CD14-positive monocyte (primary cell): ENCODE measurements at regions not wholly inside any gene's neighbourhood (a gene's known extent, or its start where the extent isn't known, plus 50 kb on each side); places are given as distances from the start of the nearest gene placed in this dataset.

Source experiments
- DNase-seq, 3 donors: peaks; one replicate each; pipeline ENCODE4 v3.0.0-alpha.2; 2011 to 2022
- H2AFZ ChIP-seq: 2 replicates; pipeline ENCODE4 v1.6.0; 2012; ENCODE audit warnings: mild to moderate bottlenecking, low read depth, low read length, inconsistent platforms; ENCODE audit not compliant: insufficient read depth, poor library complexity, severe bottlenecking
- H3K27ac ChIP-seq, 2 donors: 1 replicate in 1 of 2; 2 replicates in 1 of 2; pipeline ENCODE4 v1.5.1; 2012 to 2013; ENCODE audit warnings: low read length in 2 of 2, control low read depth in 1 of 2, inconsistent platforms in 1 of 2, low read depth in 1 of 2, mild to moderate bottlenecking in 1 of 2
- H3K27me3 ChIP-seq, 2 donors: one replicate each; pipeline versions ENCODE4 v1.6.0 to v1.6.1; 2011 to 2013; ENCODE audit warnings: low read length in 2 of 2; ENCODE audit not compliant: control insufficient read depth in 2 of 2, insufficient read depth in 2 of 2
- H3K36me3 ChIP-seq, 2 donors: replicated peaks in 1 of 2; 1 replicate in 1 of 2; 2 replicates in 1 of 2; pipeline versions ENCODE4 v1.5.1 to v1.6.1; 2012 to 2013; ENCODE audit warnings: low read length in 2 of 2, control low read depth in 1 of 2, inconsistent platforms in 1 of 2, mild to moderate bottlenecking in 1 of 2; ENCODE audit not compliant: insufficient read depth in 2 of 2, control insufficient read depth in 1 of 2
- H3K4me1 ChIP-seq, 2 donors: 1 replicate in 1 of 2; 2 replicates in 1 of 2; pipeline versions ENCODE4 v1.5.1 to v1.6.1; 2012 to 2013; ENCODE audit warnings: low read length in 2 of 2, control low read depth in 1 of 2, inconsistent platforms in 1 of 2, mild to moderate bottlenecking in 1 of 2, moderate library complexity in 1 of 2; ENCODE audit not compliant: insufficient read depth in 2 of 2, control insufficient read depth in 1 of 2
- H3K4me2 ChIP-seq: replicated peaks from 2 replicates; pipeline ENCODE3; 2012; ENCODE audit warnings: low read length, moderate library complexity, mild to moderate bottlenecking; ENCODE audit not compliant: poor library complexity, severe bottlenecking; ENCODE audit errors: extremely low read depth
- H3K4me3 ChIP-seq, 3 experiments: fragments of 200-600 bp in 1 of 3; sonication (generic) in 1 of 3; replicated peaks in 1 of 3; 1 replicate in 2 of 3; 2 replicates in 1 of 3; pipeline ENCODE4 v1.5.1; 2011 to 2013; ENCODE audit warnings: low read length in 3 of 3, mild to moderate bottlenecking in 3 of 3, control low read depth in 2 of 3, low read depth in 2 of 3, inconsistent platforms in 1 of 3, moderate library complexity in 1 of 3
- H3K79me2 ChIP-seq: 2 replicates; pipeline ENCODE4 v1.6.0; 2012; ENCODE audit warnings: mild to moderate bottlenecking, control low read depth, inconsistent platforms, low read length, moderate library complexity; ENCODE audit not compliant: insufficient read depth
- H3K9ac ChIP-seq: 2 replicates; pipeline ENCODE4 v1.6.0; 2017; ENCODE audit warnings: low read length, mild to moderate bottlenecking; ENCODE audit not compliant: insufficient read depth, poor library complexity, severe bottlenecking
- H3K9me3 ChIP-seq, 2 donors: replicated peaks in 1 of 2; 1 replicate in 1 of 2; 2 replicates in 1 of 2; pipeline versions ENCODE4 v1.5.1 to v1.6.1; 2012 to 2013; ENCODE audit warnings: low read length in 2 of 2, control low read depth in 1 of 2; ENCODE audit not compliant: control insufficient read depth in 1 of 2, insufficient read depth in 1 of 2
- H4K20me1 ChIP-seq: 2 replicates; pipeline ENCODE4 v1.6.0; 2012; ENCODE audit warnings: mild to moderate bottlenecking, low read length, control low read depth, moderate library complexity; ENCODE audit not compliant: insufficient read depth
- H3K27ac Mint-ChIP-seq, 7 donors: one replicate each; pipeline ENCODE4 v1.8.0; 2020; ENCODE audit warnings: mild to moderate bottlenecking in 7 of 7, mixed read lengths in 7 of 7, moderate library complexity in 6 of 7, inconsistent platforms in 2 of 7
- H3K27me3 Mint-ChIP-seq, 3 donors: one replicate each; pipeline ENCODE4 v1.8.0; 2021 to 2022; ENCODE audit warnings: low read depth in 3 of 3, mild to moderate bottlenecking in 3 of 3, mixed read lengths in 3 of 3, moderate library complexity in 3 of 3, inconsistent platforms in 1 of 3
- H3K36me3 Mint-ChIP-seq, 2 donors: one replicate each; pipeline ENCODE4 v1.8.0; 2020; ENCODE audit warnings: mixed read lengths in 2 of 2, inconsistent platforms in 1 of 2, mild to moderate bottlenecking in 1 of 2
- H3K4me1 Mint-ChIP-seq: one replicate; pipeline ENCODE4 v1.8.0; 2020; ENCODE audit warnings: mild to moderate bottlenecking, mixed read lengths
- H3K4me3 Mint-ChIP-seq, 2 donors: one replicate each; pipeline ENCODE4 v1.8.0; 2020; ENCODE audit warnings: mild to moderate bottlenecking in 2 of 2, mixed read lengths in 2 of 2, moderate library complexity in 1 of 2
- H3K9me3 Mint-ChIP-seq, 7 donors: one replicate each; pipeline ENCODE4 v1.8.0; 2020 to 2022; ENCODE audit warnings: mixed read lengths in 7 of 7, mild to moderate bottlenecking in 6 of 7, moderate library complexity in 6 of 7, inconsistent platforms in 2 of 7
- whole genome bisulfite sequencing: methylation state at CpG from one replicate; pipeline ENCODE4 v1.1.5; 2013; ENCODE audit warnings: missing lambda C conversion rate; ENCODE audit not compliant: insufficient coverage; 5-methylcytosine and 5-hydroxymethylcytosine counted together
- intact Hi-C, 2 donors: fragments of 100-400 bp; cut with micrococcal nuclease; formaldehyde crosslinking; loops; one replicate each; pipeline versions ENCODE4 v1.15.0 to v1.15.1; 2023
- TF ChIP-seq, protein P1 (sequence below): fragments of 200-600 bp; IDR thresholded peaks from one replicate; pipeline ENCODE4 v1.8.0; 2022; ENCODE audit warnings: antibody characterized with exemption, mild to moderate bottlenecking

DNA sequence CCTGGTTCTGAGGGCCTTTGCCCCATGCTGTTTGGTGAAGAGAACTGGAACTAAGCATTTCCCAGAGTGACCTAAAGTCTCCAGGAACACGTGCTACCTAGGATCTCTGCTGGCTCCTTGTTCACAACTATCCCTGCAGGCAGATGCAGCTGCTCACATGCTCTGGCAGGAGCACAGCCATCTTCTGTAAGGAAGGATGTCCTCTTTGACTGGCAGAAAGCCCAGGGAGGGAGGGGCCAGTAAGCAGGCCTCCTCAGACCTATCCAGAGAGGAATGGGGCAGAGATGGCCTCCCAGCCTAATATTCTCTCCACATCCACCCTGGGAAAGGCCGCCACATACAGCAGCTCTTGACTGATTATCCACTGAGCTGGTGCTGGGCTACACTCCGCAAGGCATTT lies 142.8 kb upstream of the EOLA2 start:
- intact Hi-C loops, result no loop called here
- Histone ChIP-seq H3K27ac (no peak overlapping the region), H3K4me1 (no peaks in the 10 kb centered on the region), H3K4me2 (no peak overlapping the region), H3K9ac (no peak overlapping the region), H3K36me3 (no peaks in the 10 kb centered on the region), H3K27me3 (no peaks in the 10 kb centered on the region), H3K79me2 (no peaks in the 10 kb centered on the region), H3K4me3 (no peak overlapping the region), H2AFZ (no peak overlapping the region), H3K9me3 (no peaks in the 10 kb centered on the region), H4K20me1 (no peaks in the 10 kb centered on the region)
- Mint-ChIP-seq H3K36me3 (no peaks in the 10 kb centered on the region), H3K27ac (no peak overlapping the region), H3K4me3 (no peak overlapping the region), H3K27me3 (peaks cover 0 to 6% (median 0%) of the 10 kb centered on the region in 3 donors), H3K9me3 (peaks cover 0 to 1% (median 0%) of the 10 kb centered on the region in 7 donors), H3K4me1 (no peaks in the 10 kb centered on the region)
- DNase-seq, result no peak
- 100% methylated on average over 1 of the region's 3 CpGs for WGBS
- TF ChIP-seq, protein P1, sequence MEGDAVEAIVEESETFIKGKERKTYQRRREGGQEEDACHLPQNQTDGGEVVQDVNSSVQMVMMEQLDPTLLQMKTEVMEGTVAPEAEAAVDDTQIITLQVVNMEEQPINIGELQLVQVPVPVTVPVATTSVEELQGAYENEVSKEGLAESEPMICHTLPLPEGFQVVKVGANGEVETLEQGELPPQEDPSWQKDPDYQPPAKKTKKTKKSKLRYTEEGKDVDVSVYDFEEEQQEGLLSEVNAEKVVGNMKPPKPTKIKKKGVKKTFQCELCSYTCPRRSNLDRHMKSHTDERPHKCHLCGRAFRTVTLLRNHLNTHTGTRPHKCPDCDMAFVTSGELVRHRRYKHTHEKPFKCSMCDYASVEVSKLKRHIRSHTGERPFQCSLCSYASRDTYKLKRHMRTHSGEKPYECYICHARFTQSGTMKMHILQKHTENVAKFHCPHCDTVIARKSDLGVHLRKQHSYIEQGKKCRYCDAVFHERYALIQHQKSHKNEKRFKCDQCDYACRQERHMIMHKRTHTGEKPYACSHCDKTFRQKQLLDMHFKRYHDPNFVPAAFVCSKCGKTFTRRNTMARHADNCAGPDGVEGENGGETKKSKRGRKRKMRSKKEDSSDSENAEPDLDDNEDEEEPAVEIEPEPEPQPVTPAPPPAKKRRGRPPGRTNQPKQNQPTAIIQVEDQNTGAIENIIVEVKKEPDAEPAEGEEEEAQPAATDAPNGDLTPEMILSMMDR, result no peak

DNA sequence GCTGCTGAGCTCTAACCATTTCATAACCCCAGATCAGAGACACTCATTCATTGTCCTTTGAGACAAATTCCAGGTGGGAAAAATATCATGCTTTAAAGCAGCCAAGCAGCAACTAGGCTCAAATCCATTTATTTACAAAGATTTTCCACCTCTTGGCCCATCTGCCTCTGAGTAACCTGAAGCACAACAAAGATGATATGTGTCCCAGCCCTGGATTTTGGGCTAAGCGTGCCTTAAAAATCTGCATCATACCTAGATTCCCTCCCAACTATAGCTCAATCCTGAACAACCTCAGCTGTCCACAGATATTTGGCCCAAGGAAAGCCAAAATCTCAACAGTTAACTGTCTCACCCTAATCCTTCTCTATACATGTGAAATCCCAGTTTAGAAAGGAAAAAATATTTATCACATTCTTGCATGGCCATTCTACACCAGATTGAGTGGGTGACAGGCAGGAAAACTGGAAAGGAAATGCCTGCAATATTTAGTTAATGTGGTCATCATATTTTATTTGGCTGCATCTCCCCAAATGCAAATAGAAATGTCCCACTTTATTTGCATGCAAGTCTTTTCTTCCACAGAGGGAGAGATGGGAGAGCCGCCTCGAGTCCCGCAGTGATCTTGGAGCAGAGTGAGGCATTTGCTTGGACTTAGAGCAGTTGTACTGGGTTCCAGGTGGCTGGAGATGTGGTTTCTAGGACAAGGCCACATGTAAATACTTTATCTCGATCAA lies 146.4 kb upstream of the EOLA2 start:
- DNase-seq, result no peak
- TF ChIP-seq, protein P1, result no peak
- H3K36me3 ChIP-seq, result no peaks in the 10 kb centered on the region
- Mint-ChIP-seq H3K9me3 (peaks cover 0 to 1% (median 0%) of the 10 kb centered on the region in 7 donors), H3K4me3 (no peak overlapping the region), H3K4me1 (no peaks in the 10 kb centered on the region), H3K27me3 (peaks cover 0 to 10% (median 2%) of the 10 kb centered on the region in 3 donors), H3K36me3 (no peaks in the 10 kb centered on the region), H3K27ac (no peak overlapping the region)
- H3K4me2 ChIP-seq, result no peak overlapping the region
- H3K9me3 ChIP-seq, result no peaks in the 10 kb centered on the region
- no peak overlapping the region for H3K4me3 ChIP-seq
- no peak overlapping the region for H3K9ac ChIP-seq
- H3K27me3 ChIP-seq, result no peaks in the 10 kb centered on the region
- H3K4me1 ChIP-seq, result no peaks in the 10 kb centered on the region
- H2AFZ ChIP-seq, result no peak overlapping the region
- no peak overlapping the region for H3K27ac ChIP-seq
- no peaks in the 10 kb centered on the region for H4K20me1 ChIP-seq
- intact Hi-C loops, result no loop called here
- no CpG with 5 or more reads among the region's 5 CpGs for WGBS
- H3K79me2 ChIP-seq, result no peaks in the 10 kb centered on the region
